Liver (tissue), 3 donors: ENCODE measurements at regions not wholly inside any gene's neighbourhood (a gene's known extent, or its start where the extent isn't known, plus 50 kb on each side); places are given as distances from the start of the nearest gene placed in this dataset.

Experiments
- CTCF ChIP-seq: fragments of 150-350 bp; IDR thresholded peaks from 2 replicates; pipeline ENCODE4 v1.5.1; 2017; ENCODE audit warnings: improper control_type of control experiment, low read depth, low read length; ENCODE audit not compliant: missing input control
- MAX ChIP-seq: IDR thresholded peaks from 2 replicates; pipeline ENCODE4 v1.6.1; 2016; ENCODE audit warnings: antibody characterized with exemption
- RAD21 ChIP-seq, 2 donors: IDR thresholded peaks; 2 replicates each; pipeline ENCODE4 v1.6.1; 2016; ENCODE audit warnings: antibody characterized with exemption in 2 of 2, mild to moderate bottlenecking in 2 of 2
- donor health status: healthy.
- donor health status: healthy.

GRCh38 chr6:159446340-159446739 lies 246.7 kb downstream of the SOD2 start:
- no peak for TF ChIP-seq RAD21 (IDR thresholded peaks at IDR 0.05)
- TF ChIP-seq MAX: no peak
- TF ChIP-seq CTCF: no peak
